MM.1S (cell line): ENCODE measurements at regions not wholly inside any gene's neighbourhood (a gene's known extent, or its start where the extent isn't known, plus 50 kb on each side); places are given as distances from the start of the nearest gene placed in this dataset.

Experiments used
- DNase-seq: peaks from one replicate; pipeline ENCODE4 v3.0.0-alpha.2; 2015
- H2AFZ ChIP-seq: fragments of 300-600 bp; sonication (generic); 2 replicates; pipeline ENCODE4 v1.6.0; 2016; ENCODE audit warnings: antibody characterized with exemption, low read length
- H3F3A ChIP-seq: fragments of 300-600 bp; sonication (generic); 2 replicates; pipeline ENCODE4 v1.6.1; 2016; ENCODE audit warnings: mild to moderate bottlenecking, antibody characterized with exemption, low read length, moderate library complexity, mixed read lengths; ENCODE audit not compliant: insufficient read depth
- H3K27ac ChIP-seq: fragments of 300-600 bp; sonication (generic); 2 replicates; pipeline ENCODE4 v1.5.1; 2016; ENCODE audit warnings: mild to moderate bottlenecking, low read length
- H3K27me3 ChIP-seq: fragments of 300-600 bp; sonication (generic); replicated peaks from 2 replicates; pipeline ENCODE4 v1.6.0; 2016; ENCODE audit warnings: low read length; ENCODE audit not compliant: insufficient read depth
- H3K36me3 ChIP-seq: fragments of 300-600 bp; sonication (generic); replicated peaks from 2 replicates; pipeline ENCODE4 v1.6.1; 2016; ENCODE audit warnings: mild to moderate bottlenecking, low read length, mixed read lengths; ENCODE audit not compliant: insufficient read depth
- H3K4me1 ChIP-seq: fragments of 300-600 bp; sonication (generic); 2 replicates; pipeline ENCODE4 v1.6.1; 2016; ENCODE audit warnings: low read length, mixed read lengths
- H3K4me2 ChIP-seq: fragments of 300-600 bp; sonication (generic); 2 replicates; pipeline ENCODE4 v1.6.0; 2016; ENCODE audit warnings: low read depth, low read length
- H3K4me3 ChIP-seq: fragments of 300-600 bp; sonication (generic); 2 replicates; pipeline ENCODE4 v1.5.1; 2016; ENCODE audit warnings: low read length, mixed read lengths
- H3K79me2 ChIP-seq: fragments of 300-600 bp; sonication (generic); 2 replicates; pipeline ENCODE4 v1.6.1; 2016; ENCODE audit warnings: mixed run types, low read length, mixed read lengths
- H3K9ac ChIP-seq: fragments of 300-600 bp; sonication (generic); 2 replicates; pipeline ENCODE4 v1.6.1; 2016; ENCODE audit warnings: low read length, mixed read lengths
- H3K9me2 ChIP-seq: fragments of 300-600 bp; sonication (generic); replicated peaks from 2 replicates; pipeline ENCODE4 v1.6.1; 2016; ENCODE audit warnings: mild to moderate bottlenecking, low read length, mixed read lengths; ENCODE audit not compliant: insufficient read depth
- H3K9me3 ChIP-seq: fragments of 300-600 bp; sonication (generic); replicated peaks from 2 replicates; pipeline ENCODE4 v1.6.1; 2016; ENCODE audit warnings: mild to moderate bottlenecking, low read length, mixed read lengths; ENCODE audit not compliant: insufficient read depth
- H4K20me1 ChIP-seq: fragments of 300-600 bp; sonication (generic); 2 replicates; pipeline ENCODE4 v1.6.1; 2016; ENCODE audit warnings: mild to moderate bottlenecking, low read length, moderate library complexity, mixed read lengths; ENCODE audit not compliant: insufficient read depth
- EZH2 ChIP-seq: fragments of 300-600 bp; sonication (generic); optimal IDR thresholded peaks from 2 replicates; pipeline ENCODE3; 2017; ENCODE audit warnings: low read depth, mild to moderate bottlenecking, antibody characterized with exemption, low read length, mixed read lengths
- EZH2phosphoT487 ChIP-seq: fragments of 300-600 bp; sonication (generic); IDR thresholded peaks from 2 replicates; pipeline ENCODE4 v1.6.1; 2018; ENCODE audit warnings: antibody characterized with exemption, low read length
- TF ChIP-seq, protein P1 (sequence below): fragments of 300-600 bp; sonication (generic); IDR thresholded peaks from 2 replicates; pipeline ENCODE4 v1.5.1; 2016; ENCODE audit warnings: antibody characterized with exemption, low read length, mixed read lengths

GRCh38 chr6:7041511-7042026 lies 66.2 kb upstream of the RREB1 start:
- Histone ChIP-seq H3F3A (no peaks in the 10 kb centered on the region), H3K36me3 (no peaks in the 10 kb centered on the region), H3K9me3 (no peaks in the 10 kb centered on the region), H3K4me1 (no peaks in the 10 kb centered on the region), H3K27me3 (no peaks in the 10 kb centered on the region), H3K27ac (no peak overlapping the region), H2AFZ (no peak overlapping the region), H3K4me2 (no peak overlapping the region), H4K20me1 (no peaks in the 10 kb centered on the region), H3K9me2 (no peaks in the 10 kb centered on the region), H3K9ac (no peak overlapping the region), H3K79me2 (no peaks in the 10 kb centered on the region), H3K4me3 (no peak overlapping the region)
- DNase-seq, result no peak
- TF ChIP-seq EZH2 (no peak), EZH2phosphoT487 (no peak)
- TF ChIP-seq, protein P1, sequence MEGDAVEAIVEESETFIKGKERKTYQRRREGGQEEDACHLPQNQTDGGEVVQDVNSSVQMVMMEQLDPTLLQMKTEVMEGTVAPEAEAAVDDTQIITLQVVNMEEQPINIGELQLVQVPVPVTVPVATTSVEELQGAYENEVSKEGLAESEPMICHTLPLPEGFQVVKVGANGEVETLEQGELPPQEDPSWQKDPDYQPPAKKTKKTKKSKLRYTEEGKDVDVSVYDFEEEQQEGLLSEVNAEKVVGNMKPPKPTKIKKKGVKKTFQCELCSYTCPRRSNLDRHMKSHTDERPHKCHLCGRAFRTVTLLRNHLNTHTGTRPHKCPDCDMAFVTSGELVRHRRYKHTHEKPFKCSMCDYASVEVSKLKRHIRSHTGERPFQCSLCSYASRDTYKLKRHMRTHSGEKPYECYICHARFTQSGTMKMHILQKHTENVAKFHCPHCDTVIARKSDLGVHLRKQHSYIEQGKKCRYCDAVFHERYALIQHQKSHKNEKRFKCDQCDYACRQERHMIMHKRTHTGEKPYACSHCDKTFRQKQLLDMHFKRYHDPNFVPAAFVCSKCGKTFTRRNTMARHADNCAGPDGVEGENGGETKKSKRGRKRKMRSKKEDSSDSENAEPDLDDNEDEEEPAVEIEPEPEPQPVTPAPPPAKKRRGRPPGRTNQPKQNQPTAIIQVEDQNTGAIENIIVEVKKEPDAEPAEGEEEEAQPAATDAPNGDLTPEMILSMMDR, result no peak

DNA sequence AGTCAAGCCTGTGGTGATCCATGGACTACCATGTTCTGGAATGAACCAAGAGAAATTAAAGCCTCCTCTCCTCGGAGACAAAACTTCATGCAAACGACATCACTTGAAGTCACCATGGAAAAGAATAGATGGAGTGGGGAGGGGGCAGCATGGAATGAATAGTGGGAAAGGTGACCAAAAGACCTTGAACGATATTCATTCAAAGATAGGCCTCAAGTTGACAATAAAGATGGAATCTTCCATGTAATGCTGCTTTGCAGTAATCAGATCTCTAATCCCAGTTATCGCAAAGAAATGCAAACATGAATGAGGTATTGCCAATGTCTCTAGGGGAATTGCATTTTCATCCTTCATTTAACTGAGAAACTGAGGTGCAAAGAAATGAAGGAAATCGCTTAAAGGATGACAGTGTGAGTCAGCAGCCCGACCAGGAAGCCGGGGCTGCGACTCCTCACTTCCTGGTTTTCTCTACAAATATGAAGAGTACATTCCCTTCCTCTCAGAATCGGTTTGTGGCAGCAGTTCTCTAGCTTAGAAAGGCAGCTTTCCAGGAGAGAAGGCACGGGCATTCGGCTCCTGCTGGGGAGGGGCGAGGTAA lies 65.6 kb upstream of the RREB1 start:
- no peaks in the 10 kb centered on the region for H3K36me3 ChIP-seq
- DNase-seq, result no peak
- no peak overlapping the region for H3K9ac ChIP-seq
- H3K9me3 ChIP-seq, result no peaks in the 10 kb centered on the region
- no peak overlapping the region for H3K4me2 ChIP-seq
- no peaks in the 10 kb centered on the region for H3K4me1 ChIP-seq
- no peaks in the 10 kb centered on the region for H3K79me2 ChIP-seq
- no peaks in the 10 kb centered on the region for H3F3A ChIP-seq
- no peaks in the 10 kb centered on the region for H3K9me2 ChIP-seq
- TF ChIP-seq EZH2 (no peak), EZH2phosphoT487 (no peak)
- TF ChIP-seq, protein P1, result no peak
- no peak overlapping the region for H3K4me3 ChIP-seq
- no peaks in the 10 kb centered on the region for H4K20me1 ChIP-seq
- H2AFZ ChIP-seq, result no peak overlapping the region
- no peak overlapping the region for H3K27ac ChIP-seq
- H3K27me3 ChIP-seq, result no peaks in the 10 kb centered on the region

DNA sequence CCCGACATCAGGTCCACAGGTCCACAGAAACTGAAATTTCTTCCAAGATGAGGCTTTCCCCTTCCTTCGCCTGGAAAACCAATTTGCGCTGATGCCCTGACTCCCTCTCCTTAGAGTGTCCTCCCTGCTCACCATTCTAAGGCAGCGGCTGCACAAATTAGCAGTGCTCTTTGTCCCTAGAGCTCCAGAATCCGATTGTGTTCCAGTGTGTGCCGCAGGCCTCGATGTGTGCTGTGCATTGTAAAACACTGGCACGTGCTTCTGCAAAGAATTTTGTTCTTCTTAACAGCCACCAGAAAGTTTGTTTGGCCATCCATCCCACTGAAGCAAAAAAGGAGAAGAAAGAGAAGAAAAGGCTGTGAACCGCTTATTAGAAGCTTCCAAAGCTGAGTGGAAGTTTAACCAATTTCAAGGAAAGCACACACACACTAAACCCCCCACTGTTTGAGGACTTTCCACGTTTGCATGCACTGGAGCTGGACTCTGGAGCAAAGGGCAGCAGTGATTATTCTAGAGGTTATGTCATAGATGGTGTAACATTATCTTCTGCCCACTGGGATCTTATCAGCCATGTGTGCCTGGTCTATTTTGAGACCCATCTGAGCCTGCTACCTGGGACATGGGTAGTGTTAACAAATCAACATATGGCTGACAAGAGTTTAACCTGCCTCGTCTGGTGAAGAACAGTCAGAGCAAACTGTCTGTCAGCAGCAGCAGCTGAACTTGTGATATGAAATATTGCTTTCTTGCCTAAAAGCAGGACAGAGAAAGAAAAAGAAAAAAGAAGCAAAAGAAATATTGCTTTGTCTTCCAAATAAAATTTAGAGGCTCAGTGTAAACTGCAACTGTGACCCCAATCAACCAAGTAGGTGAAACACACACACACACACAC lies 64.9 kb upstream of the RREB1 start:
- Histone ChIP-seq H3K4me3 (no peak overlapping the region), H3K4me2 (no peak overlapping the region), H3K9me2 (no peaks in the 10 kb centered on the region), H3K9ac (no peak overlapping the region), H3K79me2 (no peaks in the 10 kb centered on the region), H2AFZ (no peak overlapping the region), H3K27ac (no peak overlapping the region), H3F3A (no peaks in the 10 kb centered on the region), H4K20me1 (no peaks in the 10 kb centered on the region), H3K27me3 (no peaks in the 10 kb centered on the region), H3K4me1 (no peaks in the 10 kb centered on the region), H3K9me3 (no peaks in the 10 kb centered on the region), H3K36me3 (no peaks in the 10 kb centered on the region)
- DNase-seq, result no peak
- TF ChIP-seq EZH2phosphoT487 (no peak), EZH2 (no peak)
- TF ChIP-seq, protein P1, result no peak
